Lower leg skin (tissue), 3 donors: ENCODE measurements at regions not wholly inside any gene's neighbourhood (a gene's known extent, or its start where the extent isn't known, plus 50 kb on each side); places are given as distances from the start of the nearest gene placed in this dataset.

ENCODE experiments used
- CTCF ChIP-seq, 3 donors: fragments of 450-650 bp; IDR thresholded peaks; one replicate each; pipeline ENCODE4 v1.5.1; 2016; ENCODE audit warnings: antibody characterized with exemption in 3 of 3, mild to moderate bottlenecking in 3 of 3, moderate library complexity in 2 of 3
- POLR2A ChIP-seq, 2 donors: fragments of 450-650 bp; IDR thresholded peaks; one replicate each; pipeline ENCODE4 v1.6.1; 2016 to 2017; ENCODE audit warnings: antibody characterized with exemption in 2 of 2, mild to moderate bottlenecking in 1 of 2, moderate library complexity in 1 of 2

DNA sequence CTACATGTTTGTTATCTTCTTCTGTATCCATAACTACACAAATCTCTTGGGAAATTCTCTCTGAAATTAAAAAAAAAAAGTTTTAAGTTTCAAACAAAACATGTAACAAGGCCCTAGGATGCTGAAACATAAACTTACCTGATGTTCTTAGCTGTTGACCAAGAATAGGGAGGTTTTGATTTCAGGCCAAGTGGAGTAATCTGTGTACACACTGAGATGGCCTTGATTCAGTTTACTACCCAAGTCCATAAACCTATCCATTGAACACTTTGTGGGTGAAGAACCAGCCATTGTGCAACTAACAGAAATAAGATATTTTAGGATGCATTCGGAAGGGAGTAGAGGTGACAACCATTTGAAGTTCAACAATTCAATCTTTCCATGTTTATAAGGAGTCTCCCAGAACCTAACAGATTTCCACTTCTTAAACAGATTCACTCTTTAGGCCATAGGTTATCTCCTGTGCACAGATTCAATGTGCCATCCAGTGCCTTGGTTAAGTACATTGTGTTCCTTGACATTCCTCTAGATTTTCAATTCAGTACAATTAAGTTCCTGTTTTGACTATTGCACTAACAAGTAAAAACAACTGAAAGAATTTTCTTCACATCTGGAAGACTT lies 143.1 kb downstream of the CRPPA start:
- TF ChIP-seq CTCF (IDR thresholded peaks at IDR 0.05) = no peak
- TF ChIP-seq POLR2A (IDR thresholded peaks at IDR 0.05) = no peak
